ENCODE measurements at regions not wholly inside any gene's neighbourhood (a gene's known extent, or its start where the extent isn't known, plus 50 kb on each side); places are given as distances from the start of the nearest gene placed in this dataset.
"Not testable (repeated sequence)": the region's sequence is repeated elsewhere in the genome, so short reads cannot be mapped to it uniquely, and the experiment has no call there.

GRCh38 chr7:113383638-113384037 lies 265.3 kb upstream of the SMIM30 start:
- no peak for DNase-seq (ENCODE audit: low read depth in 1 of 2, low spot score in 2 of 2)
- Histone ChIP-seq H3K36me3 (no peaks in the 10 kb centered on the region), H3K4me3 (no peak overlapping the region), H3K4me1 (replicated peaks) (no peaks in the 10 kb centered on the region), H3K27me3 (replicated peaks) (no peaks in the 10 kb centered on the region), H3K9me3 (replicated peaks) (no peaks in the 10 kb centered on the region), H3K27ac (no peak overlapping the region)

- Histone ChIP-seq H3K27me3 (replicated peaks) (no peaks in the 10 kb centered on the region), H3K9me3 (replicated peaks) (no peaks in the 10 kb centered on the region), H3K27ac (no peak overlapping the region), H3K4me1 (replicated peaks) (no peaks in the 10 kb centered on the region), H3K36me3 (no peaks in the 10 kb centered on the region), H3K4me3 (no peak overlapping the region)
- DNase-seq (ENCODE audit: low read depth in 1 of 2, low spot score in 2 of 2), result no peak
Observed at GRCh38 chr7:113379746-113380145, 261.4 kb upstream of the SMIM30 start.

GRCh38 chr7:113374955-113375354 lies 256.6 kb upstream of the SMIM30 start:
- H3K4me1 ChIP-seq (replicated peaks), result no peaks in the 10 kb centered on the region
- H3K4me3 ChIP-seq, result no peak overlapping the region
- H3K9me3 ChIP-seq (replicated peaks), result no peaks in the 10 kb centered on the region
- no peaks in the 10 kb centered on the region for H3K36me3 ChIP-seq
- no peak overlapping the region for H3K27ac ChIP-seq
- H3K27me3 ChIP-seq (replicated peaks), result no peaks in the 10 kb centered on the region
- DNase-seq (ENCODE audit: low read depth in 1 of 2, low spot score in 2 of 2), result no peak

GRCh38 chr7:113373863-113374262 lies 255.5 kb upstream of the SMIM30 start:
- Histone ChIP-seq H3K27ac (no peak overlapping the region), H3K36me3 (no peaks in the 10 kb centered on the region), H3K4me3 (no peak overlapping the region), H3K4me1 (replicated peaks) (no peaks in the 10 kb centered on the region), H3K27me3 (replicated peaks) (no peaks in the 10 kb centered on the region), H3K9me3 (replicated peaks) (no peaks in the 10 kb centered on the region)
- DNase-seq (ENCODE audit: low read depth in 1 of 2, low spot score in 2 of 2), result no peak

GRCh38 chr7:113371416-113372043 lies 253.2 kb upstream of the SMIM30 start:
- Histone ChIP-seq H3K27ac (no peak overlapping the region), H3K36me3 (no peaks in the 10 kb centered on the region), H3K27me3 (replicated peaks) (no peaks in the 10 kb centered on the region), H3K9me3 (replicated peaks) (no peaks in the 10 kb centered on the region), H3K4me3 (no peak overlapping the region), H3K4me1 (replicated peaks) (no peaks in the 10 kb centered on the region)
- DNase-seq (ENCODE audit: low read depth in 1 of 2, low spot score in 2 of 2), result no peak

- Histone ChIP-seq H3K27ac (no peak overlapping the region), H3K4me1 (replicated peaks) (no peaks in the 10 kb centered on the region), H3K27me3 (replicated peaks) (no peaks in the 10 kb centered on the region), H3K4me3 (no peak overlapping the region), H3K9me3 (replicated peaks) (no peaks in the 10 kb centered on the region), H3K36me3 (no peaks in the 10 kb centered on the region)
- DNase-seq (ENCODE audit: low read depth in 1 of 2, low spot score in 2 of 2), result no peak
Observed at GRCh38 chr7:113370910-113371309, 252.6 kb upstream of the SMIM30 start.

- Histone ChIP-seq H3K27me3 (replicated peaks) (no peaks in the 10 kb centered on the region), H3K4me1 (replicated peaks) (no peaks in the 10 kb centered on the region), H3K27ac (no peak overlapping the region), H3K9me3 (replicated peaks) (no peaks in the 10 kb centered on the region), H3K4me3 (no peak overlapping the region), H3K36me3 (no peaks in the 10 kb centered on the region)
- no peak for DNase-seq (ENCODE audit: low read depth in 1 of 2, low spot score in 2 of 2)
Observed at GRCh38 chr7:113368256-113368655, 249.9 kb upstream of the SMIM30 start.

GRCh38 chr7:113367041-113367586 lies 248.8 kb upstream of the SMIM30 start:
- H3K9me3 ChIP-seq (replicated peaks), result no peaks in the 10 kb centered on the region
- H3K4me3 ChIP-seq, result no peak overlapping the region
- no peaks in the 10 kb centered on the region for H3K36me3 ChIP-seq
- DNase-seq (ENCODE audit: low read depth in 1 of 2, low spot score in 2 of 2), result no peak
- H3K4me1 ChIP-seq (replicated peaks), result no peaks in the 10 kb centered on the region
- no peak overlapping the region for H3K27ac ChIP-seq
- H3K27me3 ChIP-seq (replicated peaks), result no peaks in the 10 kb centered on the region

GRCh38 chr7:113366122-113366521 lies 247.8 kb upstream of the SMIM30 start:
- no peak for DNase-seq (ENCODE audit: low read depth in 1 of 2, low spot score in 2 of 2)
- Histone ChIP-seq H3K36me3 (no peaks in the 10 kb centered on the region), H3K4me1 (replicated peaks) (no peaks in the 10 kb centered on the region), H3K4me3 (no peak overlapping the region), H3K27ac (no peak overlapping the region), H3K27me3 (replicated peaks) (no peaks in the 10 kb centered on the region), H3K9me3 (replicated peaks) (no peaks in the 10 kb centered on the region)

GRCh38 chr7:113349339-113349738 lies 231.0 kb upstream of the SMIM30 start:
- Histone ChIP-seq H3K9me3 (replicated peaks) (no peaks in the 10 kb centered on the region), H3K36me3 (no peaks in the 10 kb centered on the region), H3K4me1 (replicated peaks) (no peaks in the 10 kb centered on the region), H3K4me3 (no peak overlapping the region), H3K27me3 (replicated peaks) (no peaks in the 10 kb centered on the region), H3K27ac (no peak overlapping the region)
- no peak for DNase-seq (ENCODE audit: low read depth in 1 of 2, low spot score in 2 of 2)

- Histone ChIP-seq H3K4me3 (no peak overlapping the region), H3K27ac (no peak overlapping the region), H3K4me1 (replicated peaks) (no peaks in the 10 kb centered on the region), H3K9me3 (replicated peaks) (no peaks in the 10 kb centered on the region), H3K27me3 (replicated peaks) (no peaks in the 10 kb centered on the region), H3K36me3 (no peaks in the 10 kb centered on the region)
- DNase-seq (ENCODE audit: low read depth in 1 of 2, low spot score in 2 of 2), result no peak
Observed at GRCh38 chr7:113339661-113340060, 221.3 kb upstream of the SMIM30 start.

- DNase-seq (ENCODE audit: low read depth in 1 of 2, low spot score in 2 of 2), result no peak
- no peak overlapping the region for H3K27ac ChIP-seq
- H3K4me1 ChIP-seq (replicated peaks), result no peaks in the 10 kb centered on the region
- no peaks in the 10 kb centered on the region for H3K9me3 ChIP-seq (replicated peaks)
- no peaks in the 10 kb centered on the region for H3K36me3 ChIP-seq
- H3K4me3 ChIP-seq, result no peak overlapping the region
- H3K27me3 ChIP-seq (replicated peaks), result no peaks in the 10 kb centered on the region
Observed at GRCh38 chr7:113338071-113338696, 219.8 kb upstream of the SMIM30 start.

GRCh38 chr7:113336838-113337237 lies 218.5 kb upstream of the SMIM30 start:
- H3K27ac ChIP-seq; DNase-seq (ENCODE audit: low read depth in 1 of 2, low spot score in 2 of 2); H3K4me1 ChIP-seq (replicated peaks); H3K4me3 ChIP-seq; H3K27me3 ChIP-seq (replicated peaks); H3K9me3 ChIP-seq (replicated peaks); H3K36me3 ChIP-seq: not testable (repeated sequence)

GRCh38 chr7:113331155-113331898 lies 213.0 kb upstream of the SMIM30 start:
- H3K27me3 ChIP-seq (replicated peaks), result no peaks in the 10 kb centered on the region
- H3K4me3 ChIP-seq, result no peak overlapping the region
- no peaks in the 10 kb centered on the region for H3K9me3 ChIP-seq (replicated peaks)
- no peaks in the 10 kb centered on the region for H3K4me1 ChIP-seq (replicated peaks)
- H3K36me3 ChIP-seq, result no peaks in the 10 kb centered on the region
- DNase-seq (ENCODE audit: low read depth in 1 of 2, low spot score in 2 of 2), result no peak
- H3K27ac ChIP-seq, result no peak overlapping the region

All from SJSA1 (cell line).